Liver (tissue), 7 donors: ENCODE measurements at regions not wholly inside any gene's neighbourhood (a gene's known extent, or its start where the extent isn't known, plus 50 kb on each side); places are given as distances from the start of the nearest gene placed in this dataset.
A peak's percentile ranks its signal among the peaks of the same experiment; 100 is the strongest.

ENCODE experiments used
- DNase-seq: peaks from one replicate; pipeline ENCODE4 v3.0.0-alpha.2; 2017; ENCODE audit warnings: low spot score
- H3K27ac ChIP-seq, 2 donors: one replicate each; pipeline ENCODE4 v1.7.0; 2013; ENCODE audit warnings: inconsistent platforms in 2 of 2, low read length in 2 of 2, control low read depth in 1 of 2, low read depth in 1 of 2, mild to moderate bottlenecking in 1 of 2
- H3K27me3 ChIP-seq, 4 donors: one replicate each; pipeline versions ENCODE4 v1.6.1 to v1.7.0; 2013; ENCODE audit warnings: low read length in 3 of 4, inconsistent platforms in 1 of 4, mild to moderate bottlenecking in 1 of 4, moderate library complexity in 1 of 4; ENCODE audit not compliant: control insufficient read depth in 4 of 4, insufficient read depth in 4 of 4
- H3K36me3 ChIP-seq, 4 donors: one replicate each; pipeline versions ENCODE4 v1.6.1 to v1.7.0; 2013; ENCODE audit warnings: low read length in 3 of 4, mild to moderate bottlenecking in 3 of 4, low read depth in 1 of 4, moderate library complexity in 1 of 4; ENCODE audit not compliant: control insufficient read depth in 4 of 4, insufficient read depth in 3 of 4
- H3K4me1 ChIP-seq, 4 donors: one replicate each; pipeline versions ENCODE4 v1.6.1 to v1.7.0; 2013; ENCODE audit warnings: low read length in 3 of 4, mild to moderate bottlenecking in 3 of 4, moderate library complexity in 1 of 4; ENCODE audit not compliant: control insufficient read depth in 4 of 4, insufficient read depth in 4 of 4
- H3K4me3 ChIP-seq, 3 donors: one replicate each; pipeline versions ENCODE4 v1.6.1 to v1.7.0; 2013; ENCODE audit warnings: low read length in 3 of 3, control low read depth in 1 of 3, low read depth in 1 of 3, mild to moderate bottlenecking in 1 of 3
- H3K9ac ChIP-seq, 2 donors: one replicate each; pipeline ENCODE4 v1.7.0; 2013; ENCODE audit warnings: low read length in 2 of 2, mild to moderate bottlenecking in 2 of 2, moderate library complexity in 2 of 2, control low read depth in 1 of 2, low read depth in 1 of 2
- H3K9me3 ChIP-seq, 4 donors: one replicate each; pipeline versions ENCODE4 v1.6.1 to v1.7.0; 2013; ENCODE audit warnings: low read length in 3 of 4; ENCODE audit not compliant: control insufficient read depth in 4 of 4
- EGR1 ChIP-seq, 2 donors: IDR thresholded peaks; 2 replicates each; pipeline ENCODE4 v1.6.1; 2016 to 2018; ENCODE audit warnings: antibody characterized with exemption in 2 of 2, low read depth in 2 of 2
- FOXA1 ChIP-seq: IDR thresholded peaks from 2 replicates; pipeline ENCODE4 v1.6.1; 2016; ENCODE audit warnings: antibody characterized with exemption
- FOXA2 ChIP-seq: IDR thresholded peaks from 2 replicates; pipeline ENCODE4 v1.6.1; 2016; ENCODE audit warnings: antibody characterized with exemption
- HNF4A ChIP-seq, 2 donors: conservative IDR thresholded peaks; 2 replicates each; pipeline ENCODE4 v1.6.1; 2016; ENCODE audit warnings: antibody characterized with exemption in 2 of 2, mild to moderate bottlenecking in 2 of 2
- JUND ChIP-seq, 2 donors: IDR thresholded peaks; 2 replicates each; pipeline ENCODE4 v1.6.1; 2016; ENCODE audit warnings: antibody characterized with exemption in 2 of 2
- NR2F2 ChIP-seq: IDR thresholded peaks from 2 replicates; pipeline ENCODE4 v1.6.1; 2016; ENCODE audit warnings: antibody characterized with exemption
- RAD21 ChIP-seq, 2 donors: IDR thresholded peaks; 2 replicates each; pipeline ENCODE4 v1.6.1; 2016; ENCODE audit warnings: antibody characterized with exemption in 2 of 2, mild to moderate bottlenecking in 2 of 2
- RXRA ChIP-seq, 2 donors: IDR thresholded peaks; 2 replicates each; pipeline ENCODE4 v1.6.1; 2017 to 2018; ENCODE audit warnings: antibody characterized with exemption in 2 of 2, mild to moderate bottlenecking in 1 of 2
- SP1 ChIP-seq: IDR thresholded peaks from 2 replicates; pipeline ENCODE4 v1.6.1; 2018; ENCODE audit warnings: antibody characterized with exemption, mild to moderate bottlenecking
- YY1 ChIP-seq: IDR thresholded peaks from 2 replicates; pipeline ENCODE4 v1.6.1; 2016; ENCODE audit warnings: antibody characterized with exemption, mild to moderate bottlenecking
- WGBS: extraction: QIAGEN DNeasy Blood & Tissue Kit; methylation state at CpG from one replicate; pipeline ENCODE4 v1.1.7; 2013; 5-methylcytosine and 5-hydroxymethylcytosine counted together
- TF ChIP-seq, protein P1 (sequence below): IDR thresholded peaks from 2 replicates; pipeline ENCODE4 v1.6.1; 2016; ENCODE audit warnings: antibody characterized with exemption, mild to moderate bottlenecking
- TF ChIP-seq, protein P2 (sequence below): IDR thresholded peaks from 2 replicates; pipeline ENCODE4 v1.6.1; 2016; ENCODE audit warnings: antibody characterized with exemption
- TF ChIP-seq, protein P3 (sequence below): IDR thresholded peaks from 2 replicates; pipeline ENCODE4 v1.6.1; 2016; ENCODE audit warnings: antibody characterized with exemption
- donor health status: healthy.
- donor health status: healthy.
- donor health status: healthy.
- donor health status: healthy.

DNA sequence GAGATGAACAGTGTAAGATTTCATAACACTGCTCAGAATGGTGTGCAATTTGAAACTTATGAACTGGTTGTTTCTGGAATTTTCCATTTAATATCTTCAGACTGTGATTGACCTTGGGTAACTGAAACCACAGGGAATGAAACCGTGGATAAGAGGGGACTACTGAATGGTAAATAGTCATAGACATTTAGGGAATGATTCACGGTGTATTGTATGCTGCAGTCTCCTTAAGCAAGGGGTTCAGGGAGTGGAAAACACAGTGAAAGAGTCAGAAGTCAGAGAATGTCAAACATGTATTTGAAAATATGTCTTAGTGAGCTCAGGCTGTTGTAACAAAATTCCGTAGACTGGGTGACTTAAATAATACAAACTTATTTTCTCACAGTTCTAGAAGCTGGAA lies 398.2 kb upstream of the DIPK2B start (continued):
- TF ChIP-seq, protein P1, sequence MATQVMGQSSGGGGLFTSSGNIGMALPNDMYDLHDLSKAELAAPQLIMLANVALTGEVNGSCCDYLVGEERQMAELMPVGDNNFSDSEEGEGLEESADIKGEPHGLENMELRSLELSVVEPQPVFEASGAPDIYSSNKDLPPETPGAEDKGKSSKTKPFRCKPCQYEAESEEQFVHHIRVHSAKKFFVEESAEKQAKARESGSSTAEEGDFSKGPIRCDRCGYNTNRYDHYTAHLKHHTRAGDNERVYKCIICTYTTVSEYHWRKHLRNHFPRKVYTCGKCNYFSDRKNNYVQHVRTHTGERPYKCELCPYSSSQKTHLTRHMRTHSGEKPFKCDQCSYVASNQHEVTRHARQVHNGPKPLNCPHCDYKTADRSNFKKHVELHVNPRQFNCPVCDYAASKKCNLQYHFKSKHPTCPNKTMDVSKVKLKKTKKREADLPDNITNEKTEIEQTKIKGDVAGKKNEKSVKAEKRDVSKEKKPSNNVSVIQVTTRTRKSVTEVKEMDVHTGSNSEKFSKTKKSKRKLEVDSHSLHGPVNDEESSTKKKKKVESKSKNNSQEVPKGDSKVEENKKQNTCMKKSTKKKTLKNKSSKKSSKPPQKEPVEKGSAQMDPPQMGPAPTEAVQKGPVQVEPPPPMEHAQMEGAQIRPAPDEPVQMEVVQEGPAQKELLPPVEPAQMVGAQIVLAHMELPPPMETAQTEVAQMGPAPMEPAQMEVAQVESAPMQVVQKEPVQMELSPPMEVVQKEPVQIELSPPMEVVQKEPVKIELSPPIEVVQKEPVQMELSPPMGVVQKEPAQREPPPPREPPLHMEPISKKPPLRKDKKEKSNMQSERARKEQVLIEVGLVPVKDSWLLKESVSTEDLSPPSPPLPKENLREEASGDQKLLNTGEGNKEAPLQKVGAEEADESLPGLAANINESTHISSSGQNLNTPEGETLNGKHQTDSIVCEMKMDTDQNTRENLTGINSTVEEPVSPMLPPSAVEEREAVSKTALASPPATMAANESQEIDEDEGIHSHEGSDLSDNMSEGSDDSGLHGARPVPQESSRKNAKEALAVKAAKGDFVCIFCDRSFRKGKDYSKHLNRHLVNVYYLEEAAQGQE, result no peak
- TF ChIP-seq EGR1 (IDR thresholded peaks at IDR 0.05; ENCODE audit: low read depth in 2 of 2), result no peak
- no peak for TF ChIP-seq YY1

DNA sequence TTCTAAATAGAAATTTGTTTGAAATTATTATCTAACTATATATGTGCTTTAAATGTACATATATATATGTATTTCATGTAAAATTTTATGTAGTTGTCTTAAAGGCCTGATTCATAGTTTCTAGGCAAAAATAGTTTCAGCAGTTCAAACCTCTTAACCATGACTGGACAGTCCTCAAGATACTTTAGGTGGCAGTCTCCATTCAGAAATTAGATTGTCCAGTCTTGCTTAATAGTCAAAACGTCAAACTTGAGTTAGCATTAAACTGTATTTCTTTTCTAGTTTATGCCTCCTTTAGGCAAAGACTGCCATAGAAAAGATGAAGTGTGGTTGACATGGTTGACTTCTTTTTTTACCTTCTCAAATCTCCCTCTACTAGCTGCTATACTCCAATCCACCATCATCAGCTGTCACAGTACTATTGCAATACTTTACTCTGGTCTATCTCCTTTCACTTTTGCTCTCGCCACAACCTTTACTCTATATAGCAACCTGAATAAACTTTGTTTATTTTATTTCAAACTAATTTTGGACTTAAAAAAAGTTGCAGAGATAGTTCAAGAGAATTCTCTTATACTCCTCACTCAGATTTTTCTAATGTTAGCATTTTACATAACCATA lies 395.6 kb upstream of the DIPK2B start:
- DNase-seq, result no peak
- Histone ChIP-seq H3K27ac (no peak overlapping the region), H3K27me3 (no peaks in the 10 kb centered on the region), H3K9ac (no peak overlapping the region), H3K9me3 (no peaks in the 10 kb centered on the region), H3K36me3 (no peaks in the 10 kb centered on the region), H3K4me1 (no peaks in the 10 kb centered on the region), H3K4me3 (no peak overlapping the region)
- whole genome bisulfite sequencing, result 40% methylated on average over 2 of the region's 2 CpGs
- TF ChIP-seq, protein P2, sequence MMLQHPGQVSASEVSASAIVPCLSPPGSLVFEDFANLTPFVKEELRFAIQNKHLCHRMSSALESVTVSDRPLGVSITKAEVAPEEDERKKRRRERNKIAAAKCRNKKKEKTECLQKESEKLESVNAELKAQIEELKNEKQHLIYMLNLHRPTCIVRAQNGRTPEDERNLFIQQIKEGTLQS, result no peak
- no peak for TF ChIP-seq EGR1 (IDR thresholded peaks at IDR 0.05; ENCODE audit: low read depth in 2 of 2)
- TF ChIP-seq FOXA1, result no peak
- TF ChIP-seq RAD21 (IDR thresholded peaks at IDR 0.05), result peak; percentile 30 to 34
- TF ChIP-seq, protein P3, sequence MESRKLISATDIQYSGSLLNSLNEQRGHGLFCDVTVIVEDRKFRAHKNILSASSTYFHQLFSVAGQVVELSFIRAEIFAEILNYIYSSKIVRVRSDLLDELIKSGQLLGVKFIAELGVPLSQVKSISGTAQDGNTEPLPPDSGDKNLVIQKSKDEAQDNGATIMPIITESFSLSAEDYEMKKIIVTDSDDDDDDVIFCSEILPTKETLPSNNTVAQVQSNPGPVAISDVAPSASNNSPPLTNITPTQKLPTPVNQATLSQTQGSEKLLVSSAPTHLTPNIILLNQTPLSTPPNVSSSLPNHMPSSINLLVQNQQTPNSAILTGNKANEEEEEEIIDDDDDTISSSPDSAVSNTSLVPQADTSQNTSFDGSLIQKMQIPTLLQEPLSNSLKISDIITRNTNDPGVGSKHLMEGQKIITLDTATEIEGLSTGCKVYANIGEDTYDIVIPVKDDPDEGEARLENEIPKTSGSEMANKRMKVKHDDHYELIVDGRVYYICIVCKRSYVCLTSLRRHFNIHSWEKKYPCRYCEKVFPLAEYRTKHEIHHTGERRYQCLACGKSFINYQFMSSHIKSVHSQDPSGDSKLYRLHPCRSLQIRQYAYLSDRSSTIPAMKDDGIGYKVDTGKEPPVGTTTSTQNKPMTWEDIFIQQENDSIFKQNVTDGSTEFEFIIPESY, result no peak
- TF ChIP-seq NR2F2, result no peak
- no peak for TF ChIP-seq HNF4A (conservative IDR thresholded peaks at IDR 0.05)
- peak; percentile 34 for TF ChIP-seq SP1
- TF ChIP-seq RXRA (IDR thresholded peaks at IDR 0.05), result peak in 1 of 2 donors; percentile 11
- TF ChIP-seq FOXA2, result no peak

DNA sequence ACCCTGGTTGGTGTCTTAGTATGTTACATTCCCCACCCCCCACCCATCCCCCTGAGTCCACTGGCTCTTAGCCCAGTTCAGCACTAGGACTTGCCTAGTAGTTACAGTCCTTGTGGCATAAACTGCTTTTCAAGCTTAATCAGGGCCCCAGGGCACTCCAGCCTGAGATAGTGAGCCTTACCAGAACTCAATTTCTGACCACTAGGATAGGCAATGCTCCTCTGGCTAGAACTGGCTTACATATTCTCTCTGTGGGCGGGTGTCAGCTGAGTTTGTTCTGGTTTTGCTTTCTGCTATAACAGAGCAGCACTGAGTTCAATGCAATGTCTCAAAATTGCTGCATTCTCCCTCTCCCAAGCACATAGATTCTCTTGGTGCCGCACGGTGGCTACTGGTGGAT lies 391.4 kb upstream of the DIPK2B start:
- no peak for TF ChIP-seq SP1
- TF ChIP-seq YY1, result no peak
- no peak for TF ChIP-seq JUND (IDR thresholded peaks at IDR 0.05)
- TF ChIP-seq, protein P2, result no peak
- no peak overlapping the region for H3K27ac ChIP-seq
- no peak for DNase-seq
- peaks cover 0 to 3% (median 0%) of the 10 kb centered on the region in 4 donors for H3K9me3 ChIP-seq
- H3K4me3 ChIP-seq, result no peak overlapping the region
- 89% methylated on average over 3 of the region's 3 CpGs for WGBS
- peaks cover 0 to 4% (median 0%) of the 10 kb centered on the region in 4 donors for H3K27me3 ChIP-seq
- no peaks in the 10 kb centered on the region for H3K36me3 ChIP-seq
- no peak overlapping the region for H3K9ac ChIP-seq
- H3K4me1 ChIP-seq, result no peaks in the 10 kb centered on the region
